ENCODE measurements at regions not wholly inside any gene's neighbourhood (a gene's known extent, or its start where the extent isn't known, plus 50 kb on each side); places are given as distances from the start of the nearest gene placed in this dataset.

DNA sequence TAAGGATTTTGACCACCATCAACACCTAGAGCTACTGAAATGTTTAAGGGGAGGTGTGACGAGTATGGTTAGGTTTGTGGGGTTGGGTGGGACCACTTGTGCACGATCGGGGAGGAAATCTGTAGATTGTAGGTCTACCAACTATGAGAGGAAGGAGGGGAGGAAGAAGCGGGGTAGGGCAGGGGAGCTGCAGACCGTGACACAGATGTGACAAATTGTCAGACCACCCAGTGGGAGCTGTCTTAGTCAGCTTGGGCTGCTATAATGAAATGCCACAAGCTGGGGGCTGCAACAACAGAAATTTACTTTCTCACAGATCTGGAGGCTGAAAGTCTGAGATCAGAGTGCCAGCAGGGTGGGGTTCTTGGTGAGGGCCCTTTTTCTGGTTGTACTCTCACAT lies 62.2 kb upstream of the ARGLU1 start:
- DNase-seq (ENCODE audit: low read depth in 1 of 2, low spot score in 1 of 2), result no peak
- in situ Hi-C loops (cut with HindIII; ENCODE audit: low pct_unique_long_range_greater_than_20kb, low sequenced_read_pairs), result no loop called here
- no peak for TF ChIP-seq JUND (IDR thresholded peaks at IDR 0.05; ENCODE audit: low read depth)

DNA sequence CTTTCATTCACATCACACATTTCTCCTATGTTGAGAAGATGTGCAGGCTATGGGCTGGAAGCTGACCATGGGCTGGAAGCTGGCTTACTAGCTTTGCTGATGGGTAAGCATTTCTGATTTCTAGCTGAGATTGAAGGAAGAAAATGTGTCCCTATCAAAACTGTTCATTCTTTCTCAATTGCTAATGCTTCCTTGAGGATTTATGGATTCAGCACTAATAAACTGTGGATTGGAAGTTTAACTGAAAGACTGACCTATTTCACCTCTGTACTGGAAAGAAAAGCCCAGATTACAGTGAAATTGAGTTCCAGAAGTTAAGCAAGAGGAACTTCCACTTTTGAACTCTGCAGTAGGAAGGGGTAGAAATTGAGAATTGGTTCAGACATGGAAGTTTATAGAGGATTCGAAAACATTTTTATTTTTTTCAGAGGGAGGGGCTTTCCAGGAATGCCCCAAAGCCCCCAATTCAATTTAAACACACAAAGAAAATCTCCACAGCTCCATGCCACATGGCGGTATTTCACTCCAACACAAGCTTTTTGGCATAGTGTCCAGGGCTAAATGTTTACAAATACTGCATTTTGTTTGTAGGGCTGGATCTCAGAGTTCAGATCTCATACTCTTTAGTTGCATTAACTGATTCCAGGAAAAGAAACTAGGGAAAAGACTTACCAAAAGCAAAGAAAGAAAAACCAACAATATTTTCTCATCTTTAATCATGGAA lies 61.2 kb upstream of the ARGLU1 start:
- TF ChIP-seq JUND (IDR thresholded peaks at IDR 0.05; ENCODE audit: low read depth), result no peak
- in situ Hi-C loops (cut with HindIII; ENCODE audit: low pct_unique_long_range_greater_than_20kb, low sequenced_read_pairs), result no loop called here
- no peak for DNase-seq (ENCODE audit: low read depth in 1 of 2, low spot score in 1 of 2)

DNA sequence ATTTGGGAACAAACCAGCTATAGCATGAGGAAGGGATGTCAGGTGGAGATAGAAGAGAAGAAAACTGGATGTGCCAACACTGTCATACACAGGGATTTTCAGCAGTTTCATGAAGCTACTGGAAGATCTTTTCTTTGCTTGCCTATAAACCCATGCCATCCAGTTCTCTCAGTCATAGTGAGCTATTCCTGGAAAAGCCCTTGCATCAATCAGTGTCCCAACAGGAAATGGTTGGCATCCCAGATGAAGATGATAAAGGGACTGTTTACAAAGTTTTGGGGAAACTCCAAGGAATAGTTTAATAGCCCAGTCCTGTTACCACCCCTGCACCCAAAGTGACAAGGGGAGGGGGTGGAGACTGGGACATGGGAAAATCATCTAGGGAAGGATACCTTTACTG lies 58.5 kb upstream of the ARGLU1 start:
- no peak for DNase-seq (ENCODE audit: low read depth in 1 of 2, low spot score in 1 of 2)
- TF ChIP-seq JUND (IDR thresholded peaks at IDR 0.05; ENCODE audit: low read depth), result no peak
- in situ Hi-C loops (cut with HindIII; ENCODE audit: low pct_unique_long_range_greater_than_20kb, low sequenced_read_pairs), result no loop called here

DNA sequence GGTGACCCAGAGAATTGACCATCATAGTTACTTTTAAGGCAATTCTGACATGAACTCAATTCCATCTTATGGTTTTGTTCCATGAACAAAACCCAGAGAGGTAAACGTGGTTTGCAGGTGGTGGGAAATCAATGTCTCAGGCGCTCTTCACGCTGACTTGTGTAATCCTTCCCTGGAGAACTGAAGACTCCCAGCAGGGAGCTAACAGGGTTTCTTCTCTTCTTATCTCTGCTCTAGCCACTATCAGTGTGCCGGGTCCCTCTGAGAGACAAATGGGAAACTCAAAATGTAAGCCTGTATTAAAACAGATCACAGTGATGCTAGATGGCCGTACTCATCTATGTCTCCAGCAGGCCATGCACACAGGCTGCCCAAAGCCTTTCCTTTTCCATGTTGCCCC lies 57.6 kb upstream of the ARGLU1 start:
- in situ Hi-C loops (cut with HindIII; ENCODE audit: low pct_unique_long_range_greater_than_20kb, low sequenced_read_pairs), result no loop called here
- no peak for TF ChIP-seq JUND (IDR thresholded peaks at IDR 0.05; ENCODE audit: low read depth)
- DNase-seq (ENCODE audit: low read depth in 1 of 2, low spot score in 1 of 2), result no peak

DNA sequence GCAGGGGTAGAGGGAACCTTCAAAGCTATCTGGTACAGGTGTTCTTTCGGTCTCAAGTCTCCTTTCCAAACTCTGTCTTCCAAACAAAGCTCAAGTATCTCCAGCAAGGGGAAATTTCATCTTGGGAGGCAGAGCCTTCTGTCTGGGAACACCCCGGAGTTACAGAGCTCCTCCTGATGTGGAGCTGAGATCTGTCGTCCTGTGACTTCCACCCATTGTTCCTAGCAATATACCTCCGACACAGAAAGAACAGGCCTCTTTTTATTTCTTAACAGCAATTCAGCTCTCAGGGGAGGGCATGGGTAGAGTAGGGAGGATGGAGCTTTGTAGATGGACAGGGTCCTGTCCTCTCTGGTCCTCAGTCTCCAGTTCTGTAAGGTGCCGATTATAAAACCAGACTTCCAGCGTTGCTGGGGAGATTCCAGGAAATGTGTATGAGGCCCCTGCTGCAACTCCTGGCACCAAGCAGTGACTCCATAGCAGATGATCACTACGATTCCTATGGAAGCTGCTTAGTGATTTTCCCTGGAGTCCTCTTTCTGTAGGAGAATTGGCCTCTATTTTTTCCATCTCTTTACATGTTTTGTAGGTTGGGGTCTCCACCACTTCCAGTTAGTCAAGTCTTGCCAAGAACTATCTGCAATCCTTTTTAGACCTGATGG lies 56.0 kb upstream of the ARGLU1 start:
- TF ChIP-seq JUND (IDR thresholded peaks at IDR 0.05; ENCODE audit: low read depth), result no peak
- in situ Hi-C loops (cut with HindIII; ENCODE audit: low pct_unique_long_range_greater_than_20kb, low sequenced_read_pairs), result no loop called here
- DNase-seq (ENCODE audit: low read depth in 1 of 2, low spot score in 1 of 2), result no peak

DNA sequence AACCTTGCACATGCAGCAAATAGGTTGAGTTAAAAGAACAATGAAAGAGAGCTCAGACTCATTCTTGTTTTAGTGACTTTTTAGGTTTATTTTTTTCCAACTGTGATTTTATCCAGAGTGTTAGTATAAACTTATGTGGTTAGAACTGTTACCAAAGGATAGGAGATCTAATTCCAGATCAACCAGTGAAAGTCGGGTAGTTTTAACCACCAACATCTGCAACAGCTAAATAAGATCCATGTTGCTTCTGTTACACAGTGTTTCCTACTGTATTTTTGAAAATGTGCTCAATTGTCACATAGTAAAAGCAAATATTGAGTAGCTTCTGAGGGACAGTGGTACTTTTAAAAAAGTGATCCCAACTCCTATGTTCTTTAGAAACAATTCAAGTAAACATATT lies 53.9 kb upstream of the ARGLU1 start:
- no peak for DNase-seq (ENCODE audit: low read depth in 1 of 2, low spot score in 1 of 2)
- in situ Hi-C loops (cut with HindIII; ENCODE audit: low pct_unique_long_range_greater_than_20kb, low sequenced_read_pairs), result no loop called here
- TF ChIP-seq JUND (IDR thresholded peaks at IDR 0.05; ENCODE audit: low read depth), result no peak

- no peak for TF ChIP-seq JUND (IDR thresholded peaks at IDR 0.05; ENCODE audit: low read depth)
- in situ Hi-C loops (cut with HindIII; ENCODE audit: low pct_unique_long_range_greater_than_20kb, low sequenced_read_pairs), result no loop called here
- peak; percentile 49 to 69 for DNase-seq (ENCODE audit: low read depth in 1 of 2, low spot score in 1 of 2)
Measured at GRCh38 chr13:106619688-106620555, 52.0 kb upstream of the ARGLU1 start.
